RPMI7951 (cell line): ENCODE measurements at regions not wholly inside any gene's neighbourhood (a gene's known extent, or its start where the extent isn't known, plus 50 kb on each side); places are given as distances from the start of the nearest gene placed in this dataset.

Experiments used
- DNase-seq: peaks from one replicate; pipeline ENCODE4 v3.0.0-alpha.2; 2012; ENCODE audit warnings: low read depth

GRCh38 chr6:47932575-47932974, 150.7 kb downstream of the OPN5 start:
- no peak for DNase-seq

- no peak for DNase-seq
Observed at GRCh38 chr6:47924001-47924400, 142.2 kb downstream of the OPN5 start.

GRCh38 chr6:47922391-47922790, 140.6 kb downstream of the OPN5 start:
- DNase-seq: peak; percentile 46

- no peak for DNase-seq
Observed at GRCh38 chr6:47919875-47920274, 138.0 kb downstream of the OPN5 start.

GRCh38 chr6:47917811-47918210, 136.0 kb downstream of the OPN5 start:
- no peak for DNase-seq

- no peak for DNase-seq
Observed at GRCh38 chr6:47917202-47917601, 135.4 kb downstream of the OPN5 start.

- no peak for DNase-seq
Observed at GRCh38 chr6:47915017-47915416, 133.2 kb downstream of the OPN5 start.

- DNase-seq: no peak
Observed at GRCh38 chr6:47908271-47908670, 126.4 kb downstream of the OPN5 start.

GRCh38 chr6:47905717-47906116, 123.9 kb downstream of the OPN5 start:
- DNase-seq: no peak

- DNase-seq: no peak
Observed at GRCh38 chr6:47897247-47897646, 115.4 kb downstream of the OPN5 start.

- no peak for DNase-seq
Observed at GRCh38 chr6:47890326-47890875, 108.6 kb downstream of the OPN5 start.

- DNase-seq: no peak
Observed at GRCh38 chr6:47879015-47879414, 97.2 kb downstream of the OPN5 start.
